Embryonic facial prominence (tissue), 1 donor: ENCODE measurements at regions not wholly inside any gene's neighbourhood (a gene's known extent, or its start where the extent isn't known, plus 50 kb on each side); places are given as distances from the start of the nearest gene placed in this dataset.
"Not testable (repeated sequence)": the region's sequence is repeated elsewhere in the genome, so short reads cannot be mapped to it uniquely, and the experiment has no call there.

Experiments
- DNase-seq: peaks from one replicate; pipeline ENCODE4 v3.0.0-alpha.2; 2016; ENCODE audit errors: extremely low spot score

DNA sequence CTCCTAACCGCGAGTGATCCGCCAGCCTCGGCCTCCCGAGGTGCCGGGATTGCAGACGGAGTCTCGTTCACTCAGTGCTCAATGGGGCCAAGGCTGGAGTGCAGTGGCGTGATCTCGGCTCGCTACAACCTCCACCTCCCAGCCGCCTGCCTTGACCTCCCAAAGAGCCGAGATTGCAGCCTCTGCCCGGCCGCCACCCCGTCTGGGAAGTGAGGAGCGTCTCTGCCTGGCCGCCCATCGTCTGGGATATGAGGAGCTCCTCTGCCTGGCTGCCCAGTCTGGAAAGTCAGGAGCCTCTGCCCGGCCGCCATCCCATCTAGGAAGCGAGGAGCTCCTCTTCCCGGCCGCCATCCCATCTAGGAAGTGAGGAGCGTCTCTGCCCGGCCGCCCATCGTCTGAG lies 58.8 kb upstream of the ANKRD30BL start:
- not testable (repeated sequence) for DNase-seq

DNA sequence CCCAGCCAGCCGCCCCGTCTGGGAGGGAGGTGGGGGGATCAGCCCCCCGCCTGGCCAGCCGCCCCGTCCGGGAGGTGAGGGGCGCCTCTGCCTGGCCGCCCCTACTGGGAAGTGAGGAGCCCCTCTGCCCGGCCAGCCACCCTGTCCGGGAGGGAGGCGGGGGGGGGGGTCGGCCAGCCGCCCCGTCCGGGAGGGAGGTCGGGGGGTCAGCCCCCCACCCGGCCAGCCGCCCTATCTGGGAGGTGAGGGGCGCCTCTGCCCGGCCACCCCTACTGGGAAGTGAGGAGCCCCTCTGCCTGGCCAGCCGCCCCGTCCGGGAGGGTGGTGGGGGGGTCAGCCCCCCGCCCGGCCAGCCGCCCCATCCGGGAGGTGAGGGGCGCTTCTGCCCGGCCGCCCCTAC lies 60.1 kb upstream of the ANKRD30BL start:
- not testable (repeated sequence) for DNase-seq

DNA sequence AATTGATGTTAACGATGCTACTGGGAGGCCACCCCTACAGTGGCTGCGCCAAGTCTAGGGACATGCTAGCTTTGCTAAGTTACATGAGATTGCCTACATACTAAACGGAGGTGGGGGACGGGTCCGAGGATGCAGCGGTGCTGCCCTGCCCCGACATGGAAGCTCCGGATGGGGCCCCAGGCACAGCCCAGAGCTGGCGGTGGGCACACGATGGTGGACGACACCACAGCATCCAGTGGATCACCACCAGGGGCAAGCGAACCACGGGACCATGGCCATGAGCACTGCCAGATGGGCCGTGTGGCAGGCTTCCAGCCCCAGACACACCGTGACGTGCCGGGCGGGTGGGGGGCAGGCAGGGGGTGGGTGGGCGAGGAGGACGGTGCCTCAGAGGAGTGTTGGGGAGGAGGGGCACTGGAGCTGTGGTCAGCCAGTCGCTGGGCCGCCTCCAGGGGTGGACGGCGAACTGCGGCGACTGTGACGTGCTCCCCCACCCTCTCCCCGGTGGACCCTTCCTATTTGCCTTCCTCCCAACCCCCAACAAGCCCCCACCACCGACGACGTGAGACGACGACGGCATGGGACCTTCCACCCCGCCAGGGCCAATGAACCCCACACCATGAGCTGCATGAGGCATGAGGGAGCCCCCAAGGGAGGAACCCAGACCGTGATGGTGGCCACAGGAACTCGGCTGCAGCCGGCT lies 90.6 kb upstream of the ANKRD30BL start:
- no peak for DNase-seq

DNA sequence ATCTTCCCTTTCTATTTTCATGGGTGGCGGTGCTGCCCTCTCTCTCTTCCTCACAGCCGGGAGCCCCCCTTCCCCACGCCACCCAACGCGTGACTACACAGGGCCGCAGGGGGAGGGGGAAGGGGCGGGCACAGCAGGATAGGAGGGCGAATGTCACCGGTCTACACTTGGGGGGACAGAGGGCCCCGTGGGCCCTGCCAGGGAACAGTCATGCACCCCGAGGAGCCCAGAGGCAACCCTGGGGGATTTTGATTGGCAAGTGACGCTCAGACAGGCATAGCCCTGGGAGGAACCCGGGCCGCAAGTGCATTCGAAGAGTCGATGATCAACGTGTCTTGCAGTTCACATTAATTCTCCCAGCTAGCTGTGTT lies 91.1 kb upstream of the ANKRD30BL start:
- no peak for DNase-seq

DNA sequence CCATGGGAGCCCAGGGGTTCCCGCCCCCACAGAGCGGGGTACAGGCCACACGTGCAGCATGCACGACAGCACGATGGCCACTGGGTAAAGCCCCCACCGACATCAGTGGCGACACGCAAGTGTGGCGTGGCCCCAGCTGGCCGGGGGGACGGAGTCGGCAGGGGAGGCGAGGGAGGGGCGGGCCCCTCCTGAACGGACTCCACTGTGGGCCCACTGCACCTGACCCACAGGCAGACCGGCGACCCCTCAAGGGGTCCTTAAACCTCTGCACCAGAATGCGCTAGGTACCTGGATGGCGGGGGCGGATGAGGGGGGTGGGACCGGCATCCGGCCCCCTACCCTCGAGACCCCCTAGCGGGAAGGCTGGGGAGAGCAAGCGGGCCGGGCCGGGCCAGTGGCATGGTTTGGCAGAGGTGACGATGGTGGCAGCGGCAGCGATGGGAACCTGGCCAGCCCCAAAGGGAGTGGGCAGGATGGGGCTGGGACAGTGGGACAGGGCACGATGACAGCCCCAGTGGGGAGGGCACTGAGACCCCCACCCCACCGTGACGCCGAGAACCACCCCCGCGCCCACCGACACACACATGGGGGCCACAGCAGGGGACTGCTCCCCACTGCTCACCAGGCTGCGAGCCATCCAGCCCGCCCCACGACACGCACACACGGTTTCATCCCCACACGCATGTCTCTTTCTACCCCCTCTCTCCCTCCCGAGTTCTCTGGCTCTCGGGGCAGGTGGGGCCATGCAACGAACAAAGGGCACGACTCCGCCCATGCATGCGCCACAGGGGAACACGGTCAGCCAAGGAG lies 91.9 kb upstream of the ANKRD30BL start:
- no peak for DNase-seq

DNA sequence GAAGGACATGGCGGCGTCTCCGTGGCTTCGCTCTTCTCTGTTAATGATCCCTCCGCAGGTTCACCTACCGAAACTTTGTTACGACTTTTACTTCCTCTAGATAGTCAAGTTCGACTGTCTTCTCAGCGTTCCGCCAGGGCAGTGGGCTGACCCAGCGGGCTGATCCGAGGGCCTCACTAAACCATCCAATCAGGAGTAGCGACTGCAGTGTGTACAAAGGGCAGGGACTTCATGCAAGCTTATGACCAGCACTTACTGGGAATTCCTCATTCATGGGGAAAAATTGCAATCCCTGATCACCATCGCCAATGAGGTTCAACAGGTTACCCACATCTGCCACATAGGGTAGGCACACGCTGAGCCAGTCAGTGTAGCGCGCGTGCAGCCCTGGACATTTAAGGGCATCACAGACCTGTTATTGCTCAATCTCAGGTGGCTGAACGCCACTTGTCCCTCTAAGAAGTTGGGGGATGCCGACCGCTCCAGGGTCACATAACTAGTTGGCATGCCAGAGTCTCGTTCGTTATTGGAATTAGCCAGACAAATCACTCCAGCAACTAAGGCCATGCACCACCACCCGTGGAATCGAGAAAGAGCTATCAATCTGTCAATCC lies 92.7 kb upstream of the ANKRD30BL start:
- DNase-seq, result not testable (repeated sequence)

DNA sequence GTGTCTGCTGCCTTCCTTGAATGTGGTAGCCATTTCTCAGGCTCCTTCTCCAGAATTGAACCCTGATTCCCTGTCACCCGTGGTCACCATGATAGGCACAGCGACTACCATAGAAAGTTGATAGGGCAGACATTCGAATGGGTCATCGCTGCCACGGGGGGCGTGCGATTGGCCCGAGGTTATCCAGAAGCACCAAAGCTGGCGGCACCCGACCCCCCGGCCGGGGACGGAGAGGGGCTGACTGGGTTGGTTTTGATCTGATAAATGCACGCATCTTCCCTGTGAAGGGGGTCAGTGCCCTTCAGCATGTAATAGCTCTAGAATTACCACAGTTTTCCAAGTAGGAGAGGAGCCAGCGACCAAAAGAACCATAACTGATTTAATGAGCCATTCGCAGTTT lies 94.0 kb upstream of the ANKRD30BL start:
- no peak for DNase-seq

DNA sequence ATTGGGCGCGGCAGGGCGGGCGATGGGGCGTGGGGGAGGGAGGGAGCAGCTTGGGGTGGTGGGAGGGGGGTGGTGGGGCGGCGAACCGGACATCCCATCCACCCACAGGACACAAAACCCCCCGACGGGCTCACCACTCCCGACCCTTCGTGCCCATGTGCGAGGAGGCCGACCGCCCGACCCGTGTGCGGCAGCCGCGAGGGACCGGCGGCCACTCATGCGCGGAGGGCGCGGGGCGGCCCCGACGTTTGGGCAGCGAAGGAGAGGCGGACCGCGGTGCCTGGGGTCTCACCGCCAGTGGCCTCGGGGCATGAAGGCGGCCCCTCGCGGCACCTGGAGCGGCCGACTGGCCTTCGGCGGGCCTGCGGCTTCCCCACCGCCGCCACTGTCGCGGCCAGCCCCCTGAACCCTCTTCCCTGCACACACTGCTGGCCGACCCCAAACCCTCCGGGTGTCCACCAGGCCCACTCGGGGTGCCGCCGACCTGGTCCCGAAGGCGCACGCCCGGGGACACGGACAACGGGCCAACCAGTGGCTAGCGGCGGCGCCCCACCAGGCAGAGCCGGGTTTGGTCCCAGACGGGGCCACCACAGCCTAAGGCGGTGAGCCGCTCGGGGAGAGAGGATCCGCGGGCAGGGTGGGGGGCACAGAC lies 94.6 kb upstream of the ANKRD30BL start:
- no peak for DNase-seq

DNA sequence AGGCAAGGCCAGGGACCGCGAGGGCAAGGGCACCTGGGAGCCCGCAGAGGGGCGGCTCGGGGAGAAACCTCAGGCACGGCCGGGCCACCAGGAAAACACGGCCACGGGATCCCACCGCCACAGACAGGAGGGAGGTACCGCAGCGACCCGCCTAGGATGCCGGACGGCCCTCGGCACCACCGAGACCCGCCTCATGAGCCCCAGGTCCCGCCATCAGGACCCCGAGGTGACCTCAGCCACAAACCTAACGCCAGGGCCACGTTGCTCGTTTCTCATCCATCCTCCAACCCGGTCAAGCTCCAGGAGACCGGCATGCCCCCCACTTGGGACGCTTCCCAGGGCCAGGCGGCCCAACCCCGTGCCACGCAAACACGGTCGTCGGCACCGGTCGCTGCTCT lies 95.2 kb upstream of the ANKRD30BL start:
- DNase-seq, result not testable (repeated sequence)

DNA sequence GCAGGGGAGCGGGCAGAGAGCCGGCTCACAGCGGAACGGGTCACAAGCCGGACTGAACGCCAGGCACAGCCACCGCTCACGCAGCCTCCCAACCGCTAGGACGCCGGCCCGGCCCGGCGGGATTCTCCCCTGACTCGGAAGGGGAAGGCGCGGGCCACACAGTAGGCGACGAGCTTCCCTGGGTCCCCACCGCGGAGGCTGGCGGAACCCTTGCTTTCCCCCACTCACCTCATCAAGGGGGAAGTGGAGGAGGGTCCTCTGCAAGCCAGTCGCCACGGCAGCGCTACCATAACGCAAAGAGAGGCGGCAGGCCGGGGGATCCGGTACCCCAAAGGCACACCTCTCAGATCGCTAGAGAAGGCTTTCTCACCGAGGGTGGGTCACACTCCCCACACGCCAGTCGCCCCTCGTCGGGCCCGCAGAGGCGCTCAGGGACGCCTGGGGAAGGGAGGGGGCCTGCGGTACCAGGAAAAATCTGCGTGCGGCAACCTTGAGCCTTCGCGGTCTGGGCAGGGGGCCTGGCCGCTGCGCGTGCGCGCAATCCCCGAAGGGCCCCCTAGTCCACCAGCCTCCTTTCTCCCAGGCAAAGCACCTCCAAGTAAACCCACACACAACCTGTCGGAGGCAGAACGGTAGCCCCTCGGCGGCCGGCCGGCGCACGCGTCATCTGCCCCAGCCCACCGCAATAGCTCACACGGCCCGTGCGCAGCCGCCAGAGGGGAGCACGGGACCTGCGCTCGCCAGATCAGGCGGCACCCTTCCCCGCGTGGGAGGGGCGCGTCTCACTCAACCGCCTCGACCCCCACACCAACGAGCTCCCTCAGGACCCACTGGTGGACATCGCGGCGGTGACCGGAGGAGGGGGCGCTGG lies 95.8 kb upstream of the ANKRD30BL start:
- DNase-seq, result not testable (repeated sequence)

DNA sequence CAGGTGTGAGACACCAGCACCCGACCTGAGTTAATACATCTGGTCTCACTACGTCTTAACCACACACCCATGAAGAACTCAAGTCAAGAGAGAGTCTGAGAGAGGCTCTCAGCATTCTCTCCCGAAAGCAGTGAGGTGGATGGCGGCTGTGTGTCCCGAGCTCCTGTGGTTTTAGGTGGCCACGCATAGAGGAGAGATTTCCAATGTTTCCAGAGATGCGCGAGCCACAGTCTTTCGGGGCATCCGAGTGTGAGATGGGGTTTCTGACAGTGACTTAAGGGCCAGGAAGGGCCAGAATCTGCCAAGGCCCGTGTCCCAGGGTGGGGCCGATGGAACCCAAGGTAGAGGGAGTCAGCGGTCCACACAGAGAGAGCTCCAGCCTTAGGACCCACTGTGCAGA lies 97.5 kb upstream of the ANKRD30BL start:
- DNase-seq, result not testable (repeated sequence)

DNA sequence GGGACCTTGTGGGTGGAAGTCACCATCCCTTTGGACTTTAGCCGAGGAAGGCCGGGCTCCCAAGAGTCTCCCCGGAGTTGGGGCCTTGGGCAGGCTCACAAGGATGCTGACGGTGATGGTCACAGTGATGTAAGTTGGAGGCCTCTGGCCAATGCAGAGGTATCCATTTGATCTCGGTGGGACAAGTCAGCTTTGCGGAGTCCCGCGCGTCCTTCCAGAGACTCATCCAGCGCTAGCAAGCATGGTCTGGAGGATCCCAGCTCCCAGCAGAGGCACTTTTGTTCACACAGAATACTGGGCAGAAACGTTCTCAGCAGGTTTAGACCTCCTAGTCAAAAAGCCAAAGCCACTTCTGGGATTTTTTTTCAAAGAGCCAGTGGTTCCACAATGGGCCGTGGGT lies 103.8 kb upstream of the ANKRD30BL start:
- not testable (repeated sequence) for DNase-seq

DNA sequence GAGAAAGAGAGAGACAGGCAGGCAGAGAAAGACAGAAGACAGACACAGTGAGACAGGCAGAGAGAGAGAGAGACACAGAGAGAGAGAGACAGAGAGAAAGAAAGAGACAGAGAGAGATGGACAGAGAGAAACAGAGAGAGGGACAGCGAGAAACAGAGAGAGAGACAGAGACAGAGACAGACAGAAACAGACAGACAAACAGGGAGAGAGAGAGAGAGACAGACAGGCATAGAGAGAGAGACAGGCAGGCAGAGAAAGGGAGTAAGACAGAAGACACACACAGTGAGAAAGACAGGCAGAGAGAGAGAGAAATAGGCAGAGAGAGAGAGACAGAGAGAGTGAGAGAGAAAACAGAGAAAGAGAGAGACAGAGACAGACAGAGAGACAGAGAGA lies 105.3 kb upstream of the ANKRD30BL start:
- no peak for DNase-seq

DNA sequence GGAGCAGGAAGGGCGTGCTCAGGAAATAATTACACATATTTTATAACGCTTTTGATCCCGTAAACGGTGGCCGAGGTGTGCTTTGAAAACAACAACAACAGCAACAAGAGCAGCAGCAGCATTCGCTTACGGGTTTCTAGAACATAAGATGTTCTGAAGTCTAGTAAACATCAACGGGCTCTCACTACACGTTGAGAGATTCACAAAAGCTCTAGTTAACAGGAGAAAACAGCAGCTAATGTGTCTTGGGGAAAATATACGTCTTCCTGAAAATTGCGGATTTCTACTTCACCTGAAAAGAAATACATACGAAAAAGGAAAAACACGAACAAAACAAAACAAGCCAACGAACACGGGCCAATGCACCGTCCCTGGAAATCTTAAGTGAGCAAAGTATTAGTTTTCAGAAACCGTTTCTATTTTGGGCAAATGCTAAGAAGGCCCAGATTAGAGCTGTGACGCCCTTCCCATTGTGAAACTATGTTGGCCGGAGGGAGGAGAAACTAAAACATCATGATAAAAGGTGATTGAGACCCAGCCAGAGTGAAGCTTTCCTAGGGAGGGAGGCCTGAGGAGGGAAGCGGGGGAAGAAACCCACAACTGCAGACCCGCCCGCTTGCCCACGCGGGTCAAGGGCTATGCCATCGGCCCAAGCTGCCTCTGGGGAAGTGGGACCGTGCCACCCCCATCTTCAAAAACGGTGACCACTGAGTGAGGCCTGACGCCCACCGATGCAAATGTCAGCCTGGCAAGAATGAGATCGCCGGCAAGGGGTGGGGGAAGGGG lies 105.9 kb upstream of the ANKRD30BL start:
- DNase-seq, result peak; percentile 25

DNA sequence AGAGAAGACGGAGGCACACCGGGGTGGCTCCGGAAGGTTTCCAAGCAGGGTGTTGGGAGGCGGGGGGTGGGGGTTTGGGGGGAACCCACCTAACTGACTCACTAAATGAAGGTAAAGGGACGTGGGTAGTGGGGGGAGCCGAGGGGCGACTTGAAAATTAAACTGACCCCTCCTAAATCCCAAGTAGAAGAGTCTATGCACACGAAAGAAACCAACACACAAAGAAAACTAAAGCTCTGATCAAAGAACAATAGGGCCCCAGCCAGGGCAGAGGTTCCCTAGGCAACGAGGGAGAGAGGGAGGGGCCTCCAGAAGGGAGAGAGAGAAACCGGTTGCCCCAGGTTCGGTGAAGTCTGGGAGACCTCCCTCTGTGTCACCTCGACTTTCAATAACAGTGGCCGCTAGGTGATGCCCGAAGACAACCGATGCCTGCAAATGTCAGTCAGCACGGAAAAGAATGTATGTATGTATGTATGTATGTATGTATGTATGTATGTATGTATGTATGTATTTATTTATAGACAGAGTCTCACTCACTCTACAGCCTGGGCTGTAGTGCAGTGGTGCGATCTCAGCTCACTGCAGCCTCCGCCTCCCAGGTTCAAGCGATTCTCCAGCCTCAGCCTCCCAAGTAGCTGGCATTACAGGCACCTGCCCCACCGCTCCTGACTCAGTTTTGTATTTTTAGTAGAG lies 106.7 kb upstream of the ANKRD30BL start:
- peak; percentile 79 for DNase-seq

DNA sequence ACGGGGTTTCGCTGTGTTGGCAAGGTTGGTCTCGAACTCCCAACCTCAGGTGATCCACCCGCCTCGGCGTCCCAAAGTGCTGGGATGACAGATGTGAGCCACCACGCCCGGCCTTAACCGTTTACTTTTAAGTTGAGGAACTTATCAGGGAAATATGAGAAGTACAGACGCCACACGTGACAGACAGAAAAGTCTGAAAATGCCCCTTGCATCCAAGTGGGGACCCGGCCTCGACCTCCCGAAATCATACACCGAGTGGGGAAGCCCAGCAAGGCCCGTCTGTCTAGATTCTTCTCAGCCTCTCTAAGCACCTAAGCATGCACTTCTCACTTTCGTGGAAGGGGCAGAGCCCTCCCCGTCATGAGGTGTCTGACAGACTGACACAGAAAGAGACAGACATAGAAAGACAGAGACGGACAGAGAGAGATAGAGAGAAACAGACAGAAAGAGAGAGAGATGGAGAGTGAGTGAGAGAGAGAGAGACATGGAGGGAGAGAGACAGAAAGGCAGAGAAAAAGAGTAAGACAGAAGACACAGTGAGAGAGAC lies 107.3 kb upstream of the ANKRD30BL start:
- DNase-seq, result no peak

DNA sequence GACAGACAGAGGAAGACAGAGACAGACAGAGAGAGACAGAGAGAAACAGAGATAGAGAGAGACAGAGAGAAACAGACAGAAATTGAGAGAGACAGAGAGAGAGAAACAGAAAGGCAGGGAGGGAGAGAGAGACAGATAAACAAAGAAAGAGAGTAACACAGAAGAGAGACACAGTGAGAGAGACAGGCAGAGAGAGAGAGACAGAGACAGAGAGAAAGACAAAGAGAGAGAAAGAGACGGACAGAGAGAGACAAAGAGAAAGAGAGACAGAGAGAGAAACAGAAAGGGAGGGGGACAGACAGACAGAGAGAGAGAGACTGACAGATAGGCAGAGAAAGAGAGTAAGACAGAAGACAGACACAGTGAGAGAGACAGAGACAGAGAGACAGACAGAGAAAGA lies 108.5 kb upstream of the ANKRD30BL start:
- DNase-seq, result no peak

DNA sequence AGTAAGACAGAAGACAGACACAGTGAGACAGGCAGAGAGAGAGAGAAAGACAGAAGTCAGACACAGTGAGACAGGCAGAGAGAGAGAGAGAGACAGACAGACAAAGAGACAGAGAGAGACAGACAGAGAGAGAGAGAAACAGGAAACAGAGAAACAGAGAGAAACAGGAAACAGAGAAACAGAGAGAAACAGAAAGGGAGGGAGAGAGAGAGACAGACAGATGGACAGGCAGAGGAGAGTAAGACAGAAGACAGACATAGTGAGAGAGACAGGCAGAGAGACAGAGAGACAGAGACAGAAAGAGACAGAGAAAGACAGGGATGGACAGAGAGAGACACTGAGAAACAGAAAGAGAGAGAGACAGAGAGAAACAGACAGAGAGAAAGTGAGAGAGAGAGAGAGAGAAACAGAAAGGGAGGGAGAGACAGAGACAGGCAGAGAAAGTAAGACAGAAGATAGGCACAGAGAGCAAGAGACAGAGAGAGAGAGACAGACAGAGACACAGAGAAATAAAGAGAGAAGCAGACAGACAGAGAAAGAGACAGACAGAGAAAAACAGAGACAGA lies 109.3 kb upstream of the ANKRD30BL start:
- DNase-seq, result no peak

DNA sequence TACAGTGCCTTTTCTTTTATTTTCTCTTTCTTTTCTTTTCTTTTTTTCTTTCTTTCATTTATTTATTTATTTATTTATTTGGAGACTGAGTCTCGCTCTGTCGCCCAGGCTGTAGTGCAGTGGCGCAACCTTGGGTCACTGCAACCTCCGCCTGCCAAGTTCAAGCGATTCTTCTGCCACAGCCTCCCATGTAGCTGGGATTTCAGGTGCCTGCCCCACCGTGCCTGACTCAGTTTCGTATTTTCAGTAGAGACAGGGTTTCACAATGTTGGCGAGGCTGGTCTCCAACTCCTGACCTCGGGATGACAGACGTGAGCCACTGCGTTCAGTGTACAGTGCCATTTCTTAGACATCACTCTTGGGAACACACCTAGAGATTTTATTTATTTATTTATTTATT lies 110.0 kb upstream of the ANKRD30BL start:
- not testable (repeated sequence) for DNase-seq
